Fibroblast of skin of right biceps (primary cell): ENCODE measurements at regions not wholly inside any gene's neighbourhood (a gene's known extent, or its start where the extent isn't known, plus 50 kb on each side); places are given as distances from the start of the nearest gene placed in this dataset.
"Not testable (repeated sequence)": the region's sequence is repeated elsewhere in the genome, so short reads cannot be mapped to it uniquely, and the experiment has no call there.

Source experiments
- DNase-seq: peaks from one replicate; pipeline ENCODE4 v3.0.0-alpha.2; 2013

GRCh38 chr20:40019510-40019909 is 669.5 kb downstream of the MAFB start:
- DNase-seq = no peak

GRCh38 chr20:40017765-40018164 is 671.3 kb downstream of the MAFB start:
- no peak for DNase-seq

- no peak for DNase-seq
Observed at GRCh38 chr20:40016890-40017289, 672.1 kb downstream of the MAFB start.

GRCh38 chr20:40016392-40016791 is 672.6 kb downstream of the MAFB start:
- no peak for DNase-seq

GRCh38 chr20:40012026-40012425 is 677.0 kb downstream of the MAFB start:
- DNase-seq = peak; percentile 3

- DNase-seq = peak; percentile 56
Observed at GRCh38 chr20:40010483-40010882, 678.6 kb downstream of the MAFB start.

- peak; percentile 92 for DNase-seq
Observed at GRCh38 chr20:40009542-40009941, 679.5 kb downstream of the MAFB start.

- peak; percentile 53 for DNase-seq
Observed at GRCh38 chr20:40008177-40008576, 680.9 kb downstream of the MAFB start.

GRCh38 chr20:40006168-40006860 is 682.7 kb downstream of the MAFB start:
- no peak for DNase-seq

- DNase-seq = not testable (repeated sequence)
Observed at GRCh38 chr20:40004092-40004491, 684.9 kb downstream of the MAFB start.

GRCh38 chr20:39993742-39994141 is 695.3 kb downstream of the MAFB start:
- no peak for DNase-seq

- no peak for DNase-seq
Observed at GRCh38 chr20:39990692-39991091, 698.3 kb downstream of the MAFB start.

GRCh38 chr20:39988991-39989390 is 700.0 kb downstream of the MAFB start:
- DNase-seq = no peak

GRCh38 chr20:39986173-39986904 is 702.7 kb downstream of the MAFB start:
- DNase-seq = peak; percentile 68

- DNase-seq = no peak
Observed at GRCh38 chr20:39985271-39985827, 703.7 kb downstream of the MAFB start.

- DNase-seq = no peak
Observed at GRCh38 chr20:39983655-39984054, 705.4 kb downstream of the MAFB start.

- DNase-seq = peak; percentile 4
Observed at GRCh38 chr20:39983183-39983582, 705.9 kb downstream of the MAFB start.

- peak; percentile 20 for DNase-seq
Observed at GRCh38 chr20:39974966-39975501, 714.0 kb downstream of the MAFB start.

GRCh38 chr20:39968495-39968894 is 720.5 kb downstream of the MAFB start:
- no peak for DNase-seq

GRCh38 chr20:39967806-39968205 is 721.2 kb downstream of the MAFB start:
- DNase-seq = no peak

- peak; percentile 42 for DNase-seq
Observed at GRCh38 chr20:39961637-39962244, 727.3 kb downstream of the MAFB start.

GRCh38 chr20:39960522-39961428 is 728.3 kb downstream of the MAFB start:
- DNase-seq = no peak
